ENCODE measurements at regions not wholly inside any gene's neighbourhood (a gene's known extent, or its start where the extent isn't known, plus 50 kb on each side); places are given as distances from the start of the nearest gene placed in this dataset.

- Histone ChIP-seq H3K27me3 (ENCODE audit: control insufficient read depth, insufficient read depth, low read length) (no peaks in the 10 kb centered on the region), H3K79me1 (ENCODE audit: low read depth in 1 of 2, low read length in 2 of 2) (no peaks in the 10 kb centered on the region), H4K20me1 (ENCODE audit: insufficient read depth, low read length) (no peaks in the 10 kb centered on the region), H2AK5ac (ENCODE audit: low read depth, low read length) (no peak overlapping the region), H2BK5ac (ENCODE audit: low read depth, low read length, poor library complexity, severe bottlenecking) (no peak overlapping the region), H3K9ac (ENCODE audit: low read depth, low read length) (no peak overlapping the region), H3K4me1 (ENCODE audit: control insufficient read depth, insufficient read depth, low read length) (no peaks in the 10 kb centered on the region), H3K4me3 (ENCODE audit: insufficient read depth, low read depth, low read length) (no peak overlapping the region), H3K4me2 (ENCODE audit: low read depth, low read length) (no peak overlapping the region), H3K9me3 (ENCODE audit: control insufficient read depth, insufficient read depth, low read length) (peaks cover 10% of the 10 kb centered on the region), H4K91ac (ENCODE audit: insufficient read depth, low read depth, low read length) (no peak overlapping the region), H3K14ac (replicated peaks; ENCODE audit: low read depth, low read length) (no peak overlapping the region), H2AFZ (replicated peaks; ENCODE audit: low read length, poor library complexity) (no peak overlapping the region), H3K4ac (ENCODE audit: low read depth, low read length) (no peak overlapping the region), H2BK120ac (ENCODE audit: low read depth, low read length) (no peak overlapping the region), H3K56ac (ENCODE audit: extremely low read depth, insufficient read depth, low read length) (no peak overlapping the region), H3K36me3 (ENCODE audit: control insufficient read depth, insufficient read depth, low read length) (no peaks in the 10 kb centered on the region), H3K23ac (ENCODE audit: low read depth, low read length) (no peak overlapping the region), H4K8ac (ENCODE audit: low read depth in 2 of 2, low read length in 2 of 2) (no peak overlapping the region), H3K27ac (ENCODE audit: insufficient read depth, low read length) (no peak overlapping the region), H2BK15ac (ENCODE audit: low read depth, low read length) (no peak overlapping the region), H2BK20ac (ENCODE audit: low read depth, low read length) (no peak overlapping the region), H3K9me1 (ENCODE audit: insufficient read depth, low read length) (no peaks in the 10 kb centered on the region), H4K5ac (ENCODE audit: low read depth, low read length) (no peak overlapping the region), H2AK9ac (replicated peaks; ENCODE audit: low read depth, low read length, poor library complexity) (no peak overlapping the region), H3K18ac (ENCODE audit: low read depth, low read length) (no peak overlapping the region)
- ATAC-seq (ENCODE audit: low read depth) (no peak), DNase-seq (no peak)
- intact Hi-C loops (cut with micrococcal nuclease) (no loop called here), dilution Hi-C loops (cut with HindIII; ENCODE audit: low sequenced_read_pairs, unreplicated experiment) (no loop called here), in situ Hi-C loops (cut with MboI; ENCODE audit: low sequenced_read_pairs) (no loop called here)
- no CpG with 5 or more reads among the region's 4 CpGs for WGBS, 2 experiments (ENCODE audit: extremely low coverage in 2 of 2, insufficient read length in 1 of 2)
- TF ChIP-seq MXI1 (IDR thresholded peaks at IDR 0.05; ENCODE audit: borderline replicate concordance, low read depth, low read length) (no peak), CTCF (conservative IDR thresholded peaks at IDR 0.05; ENCODE audit: low read depth, low read length) (no peak), BHLHE40 (IDR thresholded peaks at IDR 0.05; ENCODE audit: low read depth, low read length) (no peak), CEBPB (IDR thresholded peaks at IDR 0.05; ENCODE audit: low read depth, low read length) (no peak), CHD1 (IDR thresholded peaks at IDR 0.05; ENCODE audit: low read depth, low read length) (no peak), MAFK (IDR thresholded peaks at IDR 0.05; ENCODE audit: low read depth, low read length) (no peak), RCOR1 (IDR thresholded peaks at IDR 0.05; ENCODE audit: insufficient replicate concordance, low read length) (no peak), SMC3 (IDR thresholded peaks at IDR 0.05; ENCODE audit: low read depth, low read length) (no peak), RFX5 (IDR thresholded peaks at IDR 0.05; ENCODE audit: low read depth, low read length) (no peak)
- CTCF ChIA-PET, result no interaction called here
- POLR2A ChIA-PET (ENCODE audit: unreplicated experiment), result no interaction called here
- no TSS peak for BruUV-seq (replicated peaks)
These were observed 1082.7 kb downstream of the NLGN4X start for GRCh38 chrX:5145957-5146356.

Data from IMR-90 (cell line).